Brain microvascular endothelial cell (primary cell): ENCODE measurements at regions not wholly inside any gene's neighbourhood (a gene's known extent, or its start where the extent isn't known, plus 50 kb on each side); places are given as distances from the start of the nearest gene placed in this dataset.
A peak's percentile ranks its signal among the peaks of the same experiment; 100 is the strongest.

ENCODE experiments used
- DNase-seq: peaks from one replicate; pipeline ENCODE4 v3.0.0-alpha.2; 2020
- H3K27ac ChIP-seq: fragments of 250-450 bp; sonication (Bioruptor Pico); 2 replicates; pipeline ENCODE4 v1.5.1; 2020; ENCODE audit warnings: mild to moderate bottlenecking, moderate library complexity
- H3K27me3 ChIP-seq: fragments of 250-450 bp; sonication (Bioruptor Pico); replicated peaks from 2 replicates; pipeline ENCODE4 v1.5.1; 2020; ENCODE audit warnings: mild to moderate bottlenecking
- H3K36me3 ChIP-seq: fragments of 250-450 bp; sonication (Bioruptor Pico); replicated peaks from 2 replicates; pipeline ENCODE4 v1.5.1; 2020; ENCODE audit warnings: mild to moderate bottlenecking
- H3K4me3 ChIP-seq: 2 replicates; pipeline ENCODE4 v1.5.1; 2011; ENCODE audit warnings: low read depth, mild to moderate bottlenecking, control low read depth, low read length, moderate library complexity
- CTCF ChIP-seq: IDR thresholded peaks from 2 replicates; pipeline ENCODE4 v1.5.1; 2011; ENCODE audit warnings: low read depth, mild to moderate bottlenecking, moderate library complexity, low read length, control low read depth, inconsistent platforms; ENCODE audit errors: missing control alignments
- in situ Hi-C: cut with HindIII; loops from 2 replicates; pipeline ENCODE4 v1.10.0; 2017; ENCODE audit warnings: low sequenced_read_pairs, low pct_ligation_motif_present

GRCh38 chr20:24789877-24790276, 159.2 kb upstream of the CST7 start:
- no peaks in the 10 kb centered on the region for H3K36me3 ChIP-seq
- in situ Hi-C loops = no loop called here
- H3K27me3 ChIP-seq = no peaks in the 10 kb centered on the region
- DNase-seq = no peak
- no peak overlapping the region for H3K27ac ChIP-seq
- no peak overlapping the region for H3K4me3 ChIP-seq
- TF ChIP-seq CTCF = no peak

GRCh38 chr20:24790746-24791283, 158.3 kb upstream of the CST7 start:
- no peak for TF ChIP-seq CTCF
- no peak for DNase-seq
- H3K27me3 ChIP-seq = no peaks in the 10 kb centered on the region
- no peaks in the 10 kb centered on the region for H3K36me3 ChIP-seq
- in situ Hi-C loops = no loop called here
- no peak overlapping the region for H3K27ac ChIP-seq
- no peak overlapping the region for H3K4me3 ChIP-seq

- DNase-seq = no peak
- Histone ChIP-seq H3K27ac (no peak overlapping the region), H3K36me3 (no peaks in the 10 kb centered on the region), H3K27me3 (no peaks in the 10 kb centered on the region), H3K4me3 (no peak overlapping the region)
- TF ChIP-seq CTCF = no peak
- in situ Hi-C loops = no loop called here
Measured at GRCh38 chr20:24791953-24792352, 157.1 kb upstream of the CST7 start.

GRCh38 chr20:24792641-24793495, 156.2 kb upstream of the CST7 start:
- H3K4me3 ChIP-seq = no peak overlapping the region
- in situ Hi-C loops = no loop called here
- no peak for TF ChIP-seq CTCF

GRCh38 chr20:24795436-24795835, 153.6 kb upstream of the CST7 start:
- TF ChIP-seq CTCF = peak; percentile 16
- H3K27ac ChIP-seq = no peak overlapping the region
- DNase-seq = no peak
- in situ Hi-C loops = no loop called here
- no peak overlapping the region for H3K4me3 ChIP-seq
- no peaks in the 10 kb centered on the region for H3K27me3 ChIP-seq
- H3K36me3 ChIP-seq = no peaks in the 10 kb centered on the region

More at GRCh38 chr20:24792641-24793495, 156.2 kb upstream of the CST7 start:
- DNase-seq = no peak
- Histone ChIP-seq H3K27ac (no peak overlapping the region), H3K27me3 (no peaks in the 10 kb centered on the region), H3K36me3 (no peaks in the 10 kb centered on the region)

GRCh38 chr20:24796236-24796635, 152.8 kb upstream of the CST7 start:
- DNase-seq = no peak
- H3K4me3 ChIP-seq = no peak overlapping the region
- TF ChIP-seq CTCF = no peak
- in situ Hi-C loops = no loop called here
- H3K27ac ChIP-seq = no peak overlapping the region
- no peaks in the 10 kb centered on the region for H3K27me3 ChIP-seq
- H3K36me3 ChIP-seq = no peaks in the 10 kb centered on the region
